Sigmoid colon (tissue), 6 donors: ENCODE measurements at regions not wholly inside any gene's neighbourhood (a gene's known extent, or its start where the extent isn't known, plus 50 kb on each side); places are given as distances from the start of the nearest gene placed in this dataset.

Source experiments
- DNase-seq: peaks from one replicate; pipeline ENCODE4 v3.0.0-alpha.2; 2019
- H3K27ac ChIP-seq, 4 donors: fragments of 200-600 bp; sonication (generic); one replicate each; pipeline ENCODE4 v1.5.1; 2016 to 2019; ENCODE audit warnings: mild to moderate bottlenecking in 1 of 4
- H3K27me3 ChIP-seq, 3 donors: fragments of 200-600 bp; sonication (generic); one replicate each; pipeline ENCODE4 v1.5.1; 2019; ENCODE audit warnings: mild to moderate bottlenecking in 1 of 3
- H3K36me3 ChIP-seq, 4 donors: fragments of 200-600 bp; sonication (generic); one replicate each; pipeline ENCODE4 v1.5.1; 2016 to 2019
- H3K4me1 ChIP-seq, 4 donors: fragments of 200-600 bp; sonication (generic); one replicate each; pipeline ENCODE4 v1.5.1; 2017 to 2019
- H3K4me3 ChIP-seq, 4 donors: fragments of 200-600 bp; sonication (generic); one replicate each; pipeline ENCODE4 v1.5.1; 2017 to 2019; ENCODE audit warnings: mild to moderate bottlenecking in 2 of 4, moderate library complexity in 1 of 4
- H3K9me3 ChIP-seq, 4 donors: fragments of 200-600 bp in 3 of 4; sonication (generic) in 3 of 4; one replicate each; pipeline versions ENCODE4 v1.5.1 to v1.6.1; 2013 to 2019
- CTCF ChIP-seq, 4 experiments: fragments of 450-650 bp in 3 of 4; fragments of 200-600 bp in 1 of 4; IDR thresholded peaks; one replicate each; pipeline ENCODE4 v1.5.1; 2016 to 2019; ENCODE audit warnings: antibody characterized with exemption in 4 of 4, mild to moderate bottlenecking in 3 of 4, moderate library complexity in 2 of 4
- EP300 ChIP-seq, 4 donors: sonication (generic); formaldehyde crosslinking; IDR thresholded peaks; one replicate each; pipeline ENCODE4 v1.6.1; 2017; ENCODE audit warnings: antibody characterized with exemption in 4 of 4
- POLR2A ChIP-seq, 2 donors: fragments of 450-650 bp; IDR thresholded peaks; one replicate each; pipeline ENCODE4 v1.6.1; 2016; ENCODE audit warnings: antibody characterized with exemption in 2 of 2, mild to moderate bottlenecking in 2 of 2, moderate library complexity in 2 of 2
- POLR2AphosphoS5 ChIP-seq, 4 donors: sonication (generic); formaldehyde crosslinking; IDR thresholded peaks; one replicate each; pipeline ENCODE4 v1.6.1; 2017; ENCODE audit warnings: antibody characterized with exemption in 4 of 4
- WGBS, 2 donors: extraction: QIAGEN DNeasy Blood & Tissue Kit; methylation state at CpG; one replicate each; pipeline ENCODE4 v1.1.7; 2013; 5-methylcytosine and 5-hydroxymethylcytosine counted together
- intact Hi-C: fragments of 100-400 bp; cut with DNase I; formaldehyde crosslinking; loops from one replicate; pipeline ENCODE4 v1.15.1; 2023
- donor health status: healthy with polysubstance abuse.
- donor health status: healthy.

- no peak overlapping the region for H3K4me3 ChIP-seq
- no peaks in the 10 kb centered on the region for H3K4me1 ChIP-seq
- TF ChIP-seq CTCF (IDR thresholded peaks at IDR 0.05) = no peak
- TF ChIP-seq POLR2A (IDR thresholded peaks at IDR 0.05) = no peak
- TF ChIP-seq POLR2AphosphoS5 (IDR thresholded peaks at IDR 0.05) = no peak
- no peak for TF ChIP-seq EP300 (IDR thresholded peaks at IDR 0.05)
- no peak overlapping the region for H3K27ac ChIP-seq
- intact Hi-C loops = no loop called here
- 59 to 78% methylated on average over 5 of the region's 5 CpGs for WGBS, 2 donors
- no peaks in the 10 kb centered on the region for H3K27me3 ChIP-seq
- no peaks in the 10 kb centered on the region for H3K36me3 ChIP-seq
- DNase-seq = no peak
- no peaks in the 10 kb centered on the region for H3K9me3 ChIP-seq
Observed at GRCh38 chr13:106911020-106911419, 343.1 kb upstream of the ARGLU1 start.

- H3K9me3 ChIP-seq = no peaks in the 10 kb centered on the region
- DNase-seq = no peak
- no peaks in the 10 kb centered on the region for H3K4me1 ChIP-seq
- TF ChIP-seq CTCF (IDR thresholded peaks at IDR 0.05) = no peak
- TF ChIP-seq POLR2A (IDR thresholded peaks at IDR 0.05) = no peak
- TF ChIP-seq POLR2AphosphoS5 (IDR thresholded peaks at IDR 0.05) = no peak
- no peak for TF ChIP-seq EP300 (IDR thresholded peaks at IDR 0.05)
- H3K36me3 ChIP-seq = no peaks in the 10 kb centered on the region
- 92% methylated on average over 13 of the region's 13 CpGs for WGBS, 2 donors
- H3K27me3 ChIP-seq = no peaks in the 10 kb centered on the region
- H3K27ac ChIP-seq = no peak overlapping the region
- no peak overlapping the region for H3K4me3 ChIP-seq
- intact Hi-C loops = no loop called here
Observed at GRCh38 chr13:106906426-106906996, 338.6 kb upstream of the ARGLU1 start.

- Histone ChIP-seq H3K27ac (no peak overlapping the region), H3K4me1 (no peaks in the 10 kb centered on the region), H3K4me3 (no peak overlapping the region), H3K27me3 (no peaks in the 10 kb centered on the region), H3K9me3 (no peaks in the 10 kb centered on the region), H3K36me3 (no peaks in the 10 kb centered on the region)
- DNase-seq = no peak
- intact Hi-C loops = no loop called here
- TF ChIP-seq CTCF (IDR thresholded peaks at IDR 0.05) (no peak), POLR2AphosphoS5 (IDR thresholded peaks at IDR 0.05) (no peak)
- WGBS, 2 donors = 80 to 83% methylated on average over 14 of the region's 14 CpGs
Observed at GRCh38 chr13:106905380-106906162, 337.6 kb upstream of the ARGLU1 start.

GRCh38 chr13:106899442-106899841, 331.5 kb upstream of the ARGLU1 start:
- H3K27ac ChIP-seq = no peak overlapping the region
- H3K4me1 ChIP-seq = no peaks in the 10 kb centered on the region
- H3K4me3 ChIP-seq = no peak overlapping the region
- H3K36me3 ChIP-seq = no peaks in the 10 kb centered on the region
- DNase-seq = no peak
- intact Hi-C loops = no loop called here
- TF ChIP-seq EP300 (IDR thresholded peaks at IDR 0.05) = no peak
- no peak for TF ChIP-seq POLR2AphosphoS5 (IDR thresholded peaks at IDR 0.05)
- no peak for TF ChIP-seq POLR2A (IDR thresholded peaks at IDR 0.05)
- TF ChIP-seq CTCF (IDR thresholded peaks at IDR 0.05) = no peak
- H3K9me3 ChIP-seq = no peaks in the 10 kb centered on the region
- no peaks in the 10 kb centered on the region for H3K27me3 ChIP-seq

GRCh38 chr13:106898231-106898630, 330.3 kb upstream of the ARGLU1 start:
- TF ChIP-seq POLR2AphosphoS5 (IDR thresholded peaks at IDR 0.05) = no peak
- no peak for TF ChIP-seq POLR2A (IDR thresholded peaks at IDR 0.05)
- no peak for TF ChIP-seq EP300 (IDR thresholded peaks at IDR 0.05)
- no peak for TF ChIP-seq CTCF (IDR thresholded peaks at IDR 0.05)
- no peak for DNase-seq
- no peaks in the 10 kb centered on the region for H3K36me3 ChIP-seq
- no peaks in the 10 kb centered on the region for H3K27me3 ChIP-seq
- WGBS, 2 donors = 71 to 72% methylated on average over 2 of the region's 2 CpGs
- H3K9me3 ChIP-seq = no peaks in the 10 kb centered on the region
- H3K4me3 ChIP-seq = no peak overlapping the region
- intact Hi-C loops = no loop called here
- no peak overlapping the region for H3K27ac ChIP-seq
- no peaks in the 10 kb centered on the region for H3K4me1 ChIP-seq
